HFF-Myc (cell line): ENCODE measurements at regions not wholly inside any gene's neighbourhood (a gene's known extent, or its start where the extent isn't known, plus 50 kb on each side); places are given as distances from the start of the nearest gene placed in this dataset.
"Not testable (repeated sequence)": the region's sequence is repeated elsewhere in the genome, so short reads cannot be mapped to it uniquely, and the experiment has no call there.

Experiments used
- DNase-seq: peaks from one replicate; pipeline ENCODE4 v3.0.0-alpha.2; 2011; ENCODE audit warnings: low read depth; ENCODE audit errors: extremely low read depth
- H3K4me3 ChIP-seq: replicated peaks from 2 replicates; pipeline ENCODE4 v1.5.1; 2011; ENCODE audit warnings: low read depth, mild to moderate bottlenecking, control low read depth, low read length
- TF ChIP-seq, protein P1 (sequence below): IDR thresholded peaks from 2 replicates; pipeline ENCODE4 v1.5.1; 2012; ENCODE audit warnings: mild to moderate bottlenecking, low read depth, low read length, control low read depth; ENCODE audit errors: missing control alignments

DNA sequence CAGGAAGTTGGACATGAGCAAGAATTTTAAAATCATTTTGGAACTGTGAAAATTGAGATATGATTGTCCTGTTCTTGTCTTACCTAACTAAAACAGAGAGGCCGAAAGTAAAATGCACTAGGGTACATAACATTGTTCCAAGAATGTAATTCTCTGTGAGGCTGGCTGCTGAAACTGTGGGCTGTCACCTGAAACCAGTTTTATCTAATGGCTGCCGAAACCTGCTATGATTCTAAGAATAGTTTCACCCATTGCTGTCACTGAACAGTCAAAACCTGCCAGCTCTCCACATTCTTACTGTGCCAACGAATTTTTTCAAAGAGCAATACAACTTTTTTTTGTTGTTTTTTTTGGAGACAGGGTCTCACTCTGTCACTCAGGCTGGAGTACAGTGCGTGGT lies 119.3 kb upstream of the ZSWIM2 start:
- no peak overlapping the region for H3K4me3 ChIP-seq
- no peak for DNase-seq
- TF ChIP-seq, protein P1, sequence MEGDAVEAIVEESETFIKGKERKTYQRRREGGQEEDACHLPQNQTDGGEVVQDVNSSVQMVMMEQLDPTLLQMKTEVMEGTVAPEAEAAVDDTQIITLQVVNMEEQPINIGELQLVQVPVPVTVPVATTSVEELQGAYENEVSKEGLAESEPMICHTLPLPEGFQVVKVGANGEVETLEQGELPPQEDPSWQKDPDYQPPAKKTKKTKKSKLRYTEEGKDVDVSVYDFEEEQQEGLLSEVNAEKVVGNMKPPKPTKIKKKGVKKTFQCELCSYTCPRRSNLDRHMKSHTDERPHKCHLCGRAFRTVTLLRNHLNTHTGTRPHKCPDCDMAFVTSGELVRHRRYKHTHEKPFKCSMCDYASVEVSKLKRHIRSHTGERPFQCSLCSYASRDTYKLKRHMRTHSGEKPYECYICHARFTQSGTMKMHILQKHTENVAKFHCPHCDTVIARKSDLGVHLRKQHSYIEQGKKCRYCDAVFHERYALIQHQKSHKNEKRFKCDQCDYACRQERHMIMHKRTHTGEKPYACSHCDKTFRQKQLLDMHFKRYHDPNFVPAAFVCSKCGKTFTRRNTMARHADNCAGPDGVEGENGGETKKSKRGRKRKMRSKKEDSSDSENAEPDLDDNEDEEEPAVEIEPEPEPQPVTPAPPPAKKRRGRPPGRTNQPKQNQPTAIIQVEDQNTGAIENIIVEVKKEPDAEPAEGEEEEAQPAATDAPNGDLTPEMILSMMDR, result no peak

DNA sequence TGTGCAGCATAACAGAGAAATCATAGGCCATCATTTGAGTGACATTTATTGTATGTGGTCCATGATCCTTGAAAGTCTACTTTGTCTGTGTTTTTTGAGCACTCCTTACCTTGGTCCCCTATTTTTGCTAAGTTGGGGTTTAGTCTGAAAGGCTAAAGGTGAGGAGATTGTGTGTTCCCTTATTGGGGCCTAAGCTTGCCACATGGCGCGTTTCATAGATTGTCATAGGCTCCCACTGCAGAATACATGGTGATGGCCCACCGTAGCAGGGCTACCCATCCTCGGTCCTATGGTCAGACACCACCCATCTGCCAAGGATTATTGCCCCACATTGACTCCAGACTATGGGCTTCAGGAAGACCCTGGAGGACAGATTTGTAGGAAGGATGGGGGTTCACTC lies 117.0 kb upstream of the ZSWIM2 start:
- TF ChIP-seq, protein P1, result no peak
- DNase-seq, result no peak
- no peak overlapping the region for H3K4me3 ChIP-seq

DNA sequence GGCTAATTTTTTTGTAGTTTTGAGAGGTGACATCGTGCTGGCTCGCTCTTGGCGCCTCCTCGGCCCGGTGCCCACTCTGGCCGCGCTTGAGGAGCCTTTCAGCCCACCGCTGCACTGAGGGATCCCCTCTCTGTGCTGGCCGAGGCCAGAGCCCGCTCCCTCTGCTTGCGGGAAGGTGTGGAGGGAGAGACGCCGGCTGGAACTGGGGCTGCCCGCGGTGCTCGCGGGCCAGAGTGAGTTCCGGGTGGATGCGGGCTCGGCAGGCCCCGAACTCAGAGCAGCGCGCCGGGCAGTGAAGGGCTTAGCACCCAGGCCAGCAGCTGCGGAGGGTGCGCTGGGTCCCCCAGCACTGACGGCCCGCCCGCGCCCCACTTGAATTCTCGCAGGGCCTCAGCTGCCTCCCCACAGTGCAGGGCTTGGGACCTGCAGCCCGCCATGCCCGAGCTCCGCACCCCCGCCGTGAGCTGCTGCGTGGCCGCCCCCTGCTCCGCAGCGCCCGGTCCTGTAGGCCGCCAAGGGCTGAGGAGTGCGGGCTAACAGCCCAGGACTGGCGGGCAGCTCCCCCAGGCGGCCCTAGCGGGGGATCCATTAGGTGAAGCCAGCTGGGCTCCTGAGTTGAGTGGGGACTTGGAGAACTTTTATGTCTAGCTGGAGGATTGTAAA lies 113.2 kb upstream of the ZSWIM2 start:
- no peak for DNase-seq
- TF ChIP-seq, protein P1, result no peak
- H3K4me3 ChIP-seq, result no peak overlapping the region

DNA sequence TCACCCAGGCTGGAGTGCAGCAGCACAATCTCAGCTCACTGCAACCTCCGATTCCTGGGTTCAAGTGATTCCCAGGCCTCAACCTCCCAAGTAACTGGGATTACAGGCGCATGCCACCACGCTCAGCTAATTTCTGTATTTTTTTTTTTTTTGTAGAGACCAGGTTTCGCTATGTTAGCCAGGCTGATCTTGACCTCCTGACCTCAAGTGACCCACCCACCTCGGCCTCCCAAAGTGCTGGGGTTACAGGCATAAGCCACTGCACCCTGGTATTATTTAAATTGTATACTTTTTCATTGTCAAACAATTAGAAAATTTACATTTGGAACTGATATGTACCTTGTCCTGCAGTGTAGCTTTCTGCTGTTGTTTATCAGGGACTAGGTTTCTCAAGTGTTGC lies 111.3 kb upstream of the ZSWIM2 start:
- not testable (repeated sequence) for DNase-seq

DNA sequence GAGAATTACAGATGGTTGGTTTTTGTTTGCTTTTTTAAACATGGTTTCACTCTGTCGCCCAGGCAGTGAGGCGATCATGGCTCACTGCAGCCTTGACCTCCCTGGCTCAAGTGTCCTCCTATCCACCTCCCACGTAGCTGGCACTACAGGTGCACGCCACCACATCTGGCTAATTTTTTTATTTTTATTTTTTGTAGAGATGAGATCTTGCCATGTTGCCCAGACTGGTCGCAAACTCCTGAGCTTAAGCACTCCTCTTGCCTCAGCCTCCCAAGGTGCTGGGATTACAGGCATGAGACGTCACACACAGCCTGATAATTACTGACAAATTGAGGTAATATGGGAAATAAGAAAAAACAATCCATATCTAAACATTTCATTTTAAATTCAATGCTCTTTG lies 110.5 kb upstream of the ZSWIM2 start:
- no peak for DNase-seq
- no peak overlapping the region for H3K4me3 ChIP-seq
- TF ChIP-seq, protein P1, result no peak

More for the DNA sequence above, 111.3 kb upstream of the ZSWIM2 start:
- not testable (repeated sequence) for H3K4me3 ChIP-seq

DNA sequence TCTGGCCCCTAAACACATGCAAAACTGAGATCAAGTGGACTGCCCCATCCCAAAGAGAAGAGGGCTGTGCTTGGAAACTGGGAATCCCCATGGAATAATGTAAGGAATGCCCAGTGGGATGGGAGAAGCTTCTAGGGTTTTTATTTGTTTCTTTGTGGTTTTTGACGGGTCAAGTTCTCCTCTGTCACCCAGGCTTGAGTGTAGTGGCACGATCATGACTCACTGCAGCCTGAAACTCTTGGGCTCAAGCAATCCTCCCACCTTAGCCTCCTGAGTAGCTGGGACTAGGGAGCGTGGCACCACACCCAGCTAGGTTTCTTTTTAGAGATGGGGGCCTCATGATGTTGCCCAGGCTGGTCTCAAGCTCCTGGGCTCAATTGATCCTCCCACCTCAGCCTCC lies 101.7 kb upstream of the ZSWIM2 start:
- TF ChIP-seq, protein P1, result no peak
- DNase-seq, result peak; percentile 9
- no peak overlapping the region for H3K4me3 ChIP-seq

DNA sequence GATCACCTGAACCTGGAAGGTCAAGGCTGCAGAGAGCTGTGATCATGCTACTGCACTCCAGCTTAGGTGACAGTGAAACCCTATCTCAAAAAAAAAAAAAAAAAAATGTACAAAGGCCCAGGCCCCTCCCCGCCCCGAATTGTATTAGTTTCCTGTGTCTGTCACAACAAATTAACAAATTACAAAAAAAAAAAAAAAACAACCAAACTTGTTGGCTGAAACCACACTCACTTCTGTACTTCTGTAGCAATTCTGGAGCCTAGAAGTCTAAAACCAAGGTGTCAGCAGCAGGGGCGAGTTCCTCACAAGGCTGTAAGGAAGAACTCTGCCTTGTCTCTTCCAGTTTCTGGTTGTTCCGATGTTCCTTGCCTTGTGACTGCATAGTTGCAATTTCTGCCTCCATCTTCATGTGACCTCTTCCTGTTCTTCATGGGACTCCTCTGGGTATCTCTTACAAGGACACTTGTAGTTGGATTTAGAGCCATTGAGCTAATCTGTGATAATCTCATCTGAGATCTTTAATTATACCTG lies 100.8 kb upstream of the ZSWIM2 start:
- H3K4me3 ChIP-seq, result no peak overlapping the region
- TF ChIP-seq, protein P1, result no peak
- DNase-seq, result no peak
